ENCODE measurements at regions not wholly inside any gene's neighbourhood (a gene's known extent, or its start where the extent isn't known, plus 50 kb on each side); places are given as distances from the start of the nearest gene placed in this dataset.
A peak's percentile ranks its signal among the peaks of the same experiment; 100 is the strongest.

GRCh38 chr4:59945716-59946115 lies 1254.4 kb upstream of the ADGRL3 start:
- Histone ChIP-seq H3K27ac (ENCODE audit: low read depth, low read length) (no peak overlapping the region), H3K36me3 (ENCODE audit: control insufficient read depth, insufficient read depth, low read length) (no peaks in the 10 kb centered on the region), H3K4ac (ENCODE audit: low read depth, low read length) (no peak overlapping the region), H3K9ac (ENCODE audit: low read length) (no peak overlapping the region), H2BK15ac (replicated peaks; ENCODE audit: low read depth) (no peak overlapping the region), H4K8ac (ENCODE audit: low read depth, low read length) (no peak overlapping the region), H2AK5ac (ENCODE audit: low read length) (no peak overlapping the region), H2BK120ac (ENCODE audit: low read depth, low read length) (no peak overlapping the region), H3K4me3 (ENCODE audit: low read length) (no peak overlapping the region), H3K18ac (ENCODE audit: low read length) (no peak overlapping the region), H2BK5ac (ENCODE audit: low read length) (no peak overlapping the region), H3K23ac (ENCODE audit: low read length) (no peak overlapping the region), H3K27me3 (ENCODE audit: insufficient read depth, low read length, poor library complexity) (no peaks in the 10 kb centered on the region), H3K79me2 (ENCODE audit: control insufficient read depth, insufficient read depth, low read length) (no peaks in the 10 kb centered on the region), H3K56ac (ENCODE audit: low read length) (no peak overlapping the region), H3K79me1 (ENCODE audit: low read length) (no peaks in the 10 kb centered on the region), H3K4me1 (ENCODE audit: control insufficient read depth, low read depth, low read length) (no peaks in the 10 kb centered on the region), H3K4me2 (ENCODE audit: low read length) (no peak overlapping the region), H4K5ac (ENCODE audit: low read length) (no peak overlapping the region)
- no peak for DNase-seq
- no CpG with 5 or more reads among the region's 1 CpG for WGBS (ENCODE audit: extremely low coverage, insufficient coverage, low lambda C conversion rate)

GRCh38 chr4:59956366-59956765 lies 1243.8 kb upstream of the ADGRL3 start:
- H3K4me2 ChIP-seq (ENCODE audit: low read length) = no peak overlapping the region
- no peaks in the 10 kb centered on the region for H3K79me1 ChIP-seq (ENCODE audit: low read length)
- WGBS (ENCODE audit: extremely low coverage, insufficient coverage, low lambda C conversion rate) = no CpG with 5 or more reads among the region's 1 CpG
- H3K4me1 ChIP-seq (ENCODE audit: control insufficient read depth, low read depth, low read length) = no peaks in the 10 kb centered on the region
- no peaks in the 10 kb centered on the region for H3K36me3 ChIP-seq (ENCODE audit: control insufficient read depth, insufficient read depth, low read length)
- H3K18ac ChIP-seq (ENCODE audit: low read length) = no peak overlapping the region
- H2BK120ac ChIP-seq (ENCODE audit: low read depth, low read length) = no peak overlapping the region
- no peak overlapping the region for H3K23ac ChIP-seq (ENCODE audit: low read length)
- no peak overlapping the region for H3K27ac ChIP-seq (ENCODE audit: low read depth, low read length)
- no peak overlapping the region for H4K5ac ChIP-seq (ENCODE audit: low read length)
- H3K56ac ChIP-seq (ENCODE audit: low read length) = no peak overlapping the region
- no peaks in the 10 kb centered on the region for H3K79me2 ChIP-seq (ENCODE audit: control insufficient read depth, insufficient read depth, low read length)
- H3K4me3 ChIP-seq (ENCODE audit: low read length) = no peak overlapping the region
- H2BK15ac ChIP-seq (replicated peaks; ENCODE audit: low read depth) = no peak overlapping the region
- no peak overlapping the region for H3K9ac ChIP-seq (ENCODE audit: low read length)
- H3K4ac ChIP-seq (ENCODE audit: low read depth, low read length) = no peak overlapping the region
- no peak for DNase-seq
- H2AK5ac ChIP-seq (ENCODE audit: low read length) = no peak overlapping the region
- no peak overlapping the region for H4K8ac ChIP-seq (ENCODE audit: low read depth, low read length)
- no peak overlapping the region for H2BK5ac ChIP-seq (ENCODE audit: low read length)
- H3K27me3 ChIP-seq (ENCODE audit: insufficient read depth, low read length, poor library complexity) = no peaks in the 10 kb centered on the region

GRCh38 chr4:59960143-59960542 lies 1240.0 kb upstream of the ADGRL3 start:
- no peak overlapping the region for H4K8ac ChIP-seq (ENCODE audit: low read depth, low read length)
- H2AK5ac ChIP-seq (ENCODE audit: low read length) = no peak overlapping the region
- H2BK5ac ChIP-seq (ENCODE audit: low read length) = no peak overlapping the region
- H3K4ac ChIP-seq (ENCODE audit: low read depth, low read length) = no peak overlapping the region
- H3K18ac ChIP-seq (ENCODE audit: low read length) = no peak overlapping the region
- no peaks in the 10 kb centered on the region for H3K36me3 ChIP-seq (ENCODE audit: control insufficient read depth, insufficient read depth, low read length)
- H3K79me2 ChIP-seq (ENCODE audit: control insufficient read depth, insufficient read depth, low read length) = no peaks in the 10 kb centered on the region
- no peaks in the 10 kb centered on the region for H3K4me1 ChIP-seq (ENCODE audit: control insufficient read depth, low read depth, low read length)
- H2BK15ac ChIP-seq (replicated peaks; ENCODE audit: low read depth) = no peak overlapping the region
- H3K4me2 ChIP-seq (ENCODE audit: low read length) = no peak overlapping the region
- no peaks in the 10 kb centered on the region for H3K27me3 ChIP-seq (ENCODE audit: insufficient read depth, low read length, poor library complexity)
- H2BK120ac ChIP-seq (ENCODE audit: low read depth, low read length) = no peak overlapping the region
- no peaks in the 10 kb centered on the region for H3K79me1 ChIP-seq (ENCODE audit: low read length)
- no peak overlapping the region for H3K23ac ChIP-seq (ENCODE audit: low read length)
- H3K4me3 ChIP-seq (ENCODE audit: low read length) = no peak overlapping the region
- DNase-seq = no peak
- no CpG with 5 or more reads among the region's 6 CpGs for WGBS (ENCODE audit: extremely low coverage, insufficient coverage, low lambda C conversion rate)
- H3K27ac ChIP-seq (ENCODE audit: low read depth, low read length) = no peak overlapping the region
- H4K5ac ChIP-seq (ENCODE audit: low read length) = no peak overlapping the region
- H3K56ac ChIP-seq (ENCODE audit: low read length) = no peak overlapping the region
- H3K9ac ChIP-seq (ENCODE audit: low read length) = no peak overlapping the region

GRCh38 chr4:59966758-59967157 lies 1233.4 kb upstream of the ADGRL3 start:
- Histone ChIP-seq H3K4me1 (ENCODE audit: control insufficient read depth, low read depth, low read length) (no peaks in the 10 kb centered on the region), H3K18ac (ENCODE audit: low read length) (no peak overlapping the region), H3K9ac (ENCODE audit: low read length) (no peak overlapping the region), H2AK5ac (ENCODE audit: low read length) (no peak overlapping the region), H2BK120ac (ENCODE audit: low read depth, low read length) (no peak overlapping the region), H3K23ac (ENCODE audit: low read length) (no peak overlapping the region), H3K4me3 (ENCODE audit: low read length) (no peak overlapping the region), H4K8ac (ENCODE audit: low read depth, low read length) (no peak overlapping the region), H3K27ac (ENCODE audit: low read depth, low read length) (no peak overlapping the region), H3K79me2 (ENCODE audit: control insufficient read depth, insufficient read depth, low read length) (no peaks in the 10 kb centered on the region), H3K27me3 (ENCODE audit: insufficient read depth, low read length, poor library complexity) (no peaks in the 10 kb centered on the region), H4K5ac (ENCODE audit: low read length) (no peak overlapping the region), H2BK15ac (replicated peaks; ENCODE audit: low read depth) (no peak overlapping the region), H3K4ac (ENCODE audit: low read depth, low read length) (no peak overlapping the region), H3K56ac (ENCODE audit: low read length) (no peak overlapping the region), H3K36me3 (ENCODE audit: control insufficient read depth, insufficient read depth, low read length) (no peaks in the 10 kb centered on the region), H3K79me1 (ENCODE audit: low read length) (no peaks in the 10 kb centered on the region), H2BK5ac (ENCODE audit: low read length) (no peak overlapping the region), H3K4me2 (ENCODE audit: low read length) (no peak overlapping the region)
- DNase-seq = peak; percentile 27

GRCh38 chr4:59968796-59969195 lies 1231.3 kb upstream of the ADGRL3 start:
- Histone ChIP-seq H3K4me3 (ENCODE audit: low read length) (no peak overlapping the region), H3K9ac (ENCODE audit: low read length) (no peak overlapping the region), H3K79me1 (ENCODE audit: low read length) (no peaks in the 10 kb centered on the region), H3K23ac (ENCODE audit: low read length) (no peak overlapping the region), H2BK5ac (ENCODE audit: low read length) (no peak overlapping the region), H4K5ac (ENCODE audit: low read length) (no peak overlapping the region), H3K18ac (ENCODE audit: low read length) (no peak overlapping the region), H3K36me3 (ENCODE audit: control insufficient read depth, insufficient read depth, low read length) (no peaks in the 10 kb centered on the region), H3K4me2 (ENCODE audit: low read length) (no peak overlapping the region), H3K79me2 (ENCODE audit: control insufficient read depth, insufficient read depth, low read length) (no peaks in the 10 kb centered on the region), H2BK120ac (ENCODE audit: low read depth, low read length) (no peak overlapping the region), H3K4me1 (ENCODE audit: control insufficient read depth, low read depth, low read length) (no peaks in the 10 kb centered on the region), H3K27me3 (ENCODE audit: insufficient read depth, low read length, poor library complexity) (no peaks in the 10 kb centered on the region), H3K56ac (ENCODE audit: low read length) (no peak overlapping the region), H3K27ac (ENCODE audit: low read depth, low read length) (no peak overlapping the region), H3K4ac (ENCODE audit: low read depth, low read length) (no peak overlapping the region), H2AK5ac (ENCODE audit: low read length) (no peak overlapping the region), H4K8ac (ENCODE audit: low read depth, low read length) (no peak overlapping the region), H2BK15ac (replicated peaks; ENCODE audit: low read depth) (no peak overlapping the region)
- no peak for DNase-seq
- no CpG with 5 or more reads among the region's 5 CpGs for WGBS (ENCODE audit: extremely low coverage, insufficient coverage, low lambda C conversion rate)

GRCh38 chr4:59969909-59970308 lies 1230.2 kb upstream of the ADGRL3 start:
- DNase-seq = no peak
- H3K79me2 ChIP-seq (ENCODE audit: control insufficient read depth, insufficient read depth, low read length) = no peaks in the 10 kb centered on the region
- H4K8ac ChIP-seq (ENCODE audit: low read depth, low read length) = peak overlapping the region; percentile 39
- H3K27ac ChIP-seq (ENCODE audit: low read depth, low read length) = no peak overlapping the region
- WGBS (ENCODE audit: extremely low coverage, insufficient coverage, low lambda C conversion rate) = no CpG with 5 or more reads among the region's 3 CpGs
- no peak overlapping the region for H2BK15ac ChIP-seq (replicated peaks; ENCODE audit: low read depth)
- no peaks in the 10 kb centered on the region for H3K36me3 ChIP-seq (ENCODE audit: control insufficient read depth, insufficient read depth, low read length)
- H3K4me1 ChIP-seq (ENCODE audit: control insufficient read depth, low read depth, low read length) = no peaks in the 10 kb centered on the region
- H3K9ac ChIP-seq (ENCODE audit: low read length) = no peak overlapping the region
- no peak overlapping the region for H3K4ac ChIP-seq (ENCODE audit: low read depth, low read length)
- H2BK120ac ChIP-seq (ENCODE audit: low read depth, low read length) = no peak overlapping the region
- H3K4me2 ChIP-seq (ENCODE audit: low read length) = no peak overlapping the region
- no peak overlapping the region for H3K23ac ChIP-seq (ENCODE audit: low read length)
- no peak overlapping the region for H2AK5ac ChIP-seq (ENCODE audit: low read length)
- H3K79me1 ChIP-seq (ENCODE audit: low read length) = no peaks in the 10 kb centered on the region
- no peaks in the 10 kb centered on the region for H3K27me3 ChIP-seq (ENCODE audit: insufficient read depth, low read length, poor library complexity)
- H2BK5ac ChIP-seq (ENCODE audit: low read length) = no peak overlapping the region
- no peak overlapping the region for H4K5ac ChIP-seq (ENCODE audit: low read length)
- no peak overlapping the region for H3K18ac ChIP-seq (ENCODE audit: low read length)
- no peak overlapping the region for H3K4me3 ChIP-seq (ENCODE audit: low read length)
- H3K56ac ChIP-seq (ENCODE audit: low read length) = no peak overlapping the region

All from mesendoderm (in vitro differentiated cells).